ENCODE measurements at regions not wholly inside any gene's neighbourhood (a gene's known extent, or its start where the extent isn't known, plus 50 kb on each side); places are given as distances from the start of the nearest gene placed in this dataset.

GRCh38 chr13:40484101-40484800, 182.2 kb downstream of the FOXO1 start:
- TF ChIP-seq CTCF (IDR thresholded peaks at IDR 0.05) (no peak), EP300 (IDR thresholded peaks at IDR 0.05) (no peak), POLR2A (IDR thresholded peaks at IDR 0.05) (no peak)
